ENCODE measurements at regions not wholly inside any gene's neighbourhood (a gene's known extent, or its start where the extent isn't known, plus 50 kb on each side); places are given as distances from the start of the nearest gene placed in this dataset.

GRCh38 chr16:13811834-13812233 lies 108.1 kb upstream of the ERCC4 start:
- no peak for TF ChIP-seq POLR2A (IDR thresholded peaks at IDR 0.05)
- no peak for TF ChIP-seq CTCF (IDR thresholded peaks at IDR 0.05)

All from right lobe of liver (tissue), 4 donors.